NCI-H446 (cell line): ENCODE measurements at regions not wholly inside any gene's neighbourhood (a gene's known extent, or its start where the extent isn't known, plus 50 kb on each side); places are given as distances from the start of the nearest gene placed in this dataset.
"Not testable (repeated sequence)": the region's sequence is repeated elsewhere in the genome, so short reads cannot be mapped to it uniquely, and the experiment has no call there.

Source experiments
- DNase-seq, 2 experiments: peaks; one replicate each; lab custom pipeline; 2025; lab: John Stamatoyannopoulos, UW

DNA sequence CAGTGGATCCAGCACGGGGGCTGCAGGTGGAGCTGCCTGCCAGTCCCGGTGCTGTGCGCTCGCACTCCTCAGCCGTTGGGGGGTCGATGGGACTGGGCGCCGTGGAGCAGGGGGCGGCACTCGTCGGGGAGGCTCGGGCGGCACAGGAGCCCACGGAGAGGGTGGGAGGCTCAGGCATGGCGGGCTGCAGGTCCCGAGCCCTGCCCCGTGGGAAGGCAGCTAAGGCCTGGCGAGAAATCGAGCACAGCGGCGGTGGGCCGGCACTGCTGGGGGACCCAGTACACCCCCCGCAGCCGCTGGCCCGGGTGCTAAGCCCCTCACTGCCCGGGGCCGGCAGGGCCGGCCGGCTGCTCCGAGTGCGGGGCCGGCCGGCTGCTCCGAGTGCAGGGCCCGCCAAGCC, 52.3 kb upstream of the MARK1 start:
- DNase-seq: not testable (repeated sequence)

GRCh38 chr1:220475141-220475540, 52.8 kb upstream of the MARK1 start:
- not testable (repeated sequence) for DNase-seq

DNA sequence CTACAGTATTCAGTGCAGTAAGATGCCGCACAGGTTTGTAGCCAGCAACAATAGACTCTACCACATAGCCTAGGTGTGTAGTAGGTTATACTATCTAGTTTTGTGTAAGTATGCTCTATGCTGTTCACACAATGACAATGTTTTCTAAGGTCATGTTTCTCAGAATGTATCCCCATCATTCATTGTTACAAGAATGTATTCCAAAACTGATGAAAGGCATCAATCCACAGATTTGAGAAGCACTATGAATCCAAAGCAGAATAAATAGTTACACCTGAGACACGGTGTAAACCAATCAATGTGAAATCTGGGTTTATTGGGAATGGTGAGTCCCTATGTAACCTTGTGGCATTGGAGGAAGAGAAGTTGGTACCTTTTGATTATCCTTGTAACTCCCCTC, 54.5 kb upstream of the MARK1 start:
- DNase-seq: no peak

DNA sequence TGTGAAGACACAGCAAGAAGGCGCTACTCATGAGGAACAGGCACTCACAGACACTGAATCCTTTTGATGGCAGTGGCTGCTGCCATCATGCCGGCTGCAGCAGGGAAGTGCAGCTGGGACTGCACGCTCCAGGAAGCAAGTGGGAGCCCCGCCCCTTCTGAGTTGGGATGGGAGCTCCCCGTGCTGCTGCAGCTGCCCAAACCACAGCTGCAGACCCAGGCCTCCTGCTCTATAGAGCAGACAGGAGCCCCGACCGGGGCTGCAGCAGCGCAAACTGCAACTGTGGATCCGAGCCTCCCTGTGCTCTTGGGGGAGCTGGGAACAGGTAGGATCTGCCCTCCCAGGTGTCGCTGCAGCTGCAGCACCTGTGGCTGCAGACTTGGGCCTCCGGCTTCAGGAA, 65.2 kb upstream of the MARK1 start:
- no peak for DNase-seq

DNA sequence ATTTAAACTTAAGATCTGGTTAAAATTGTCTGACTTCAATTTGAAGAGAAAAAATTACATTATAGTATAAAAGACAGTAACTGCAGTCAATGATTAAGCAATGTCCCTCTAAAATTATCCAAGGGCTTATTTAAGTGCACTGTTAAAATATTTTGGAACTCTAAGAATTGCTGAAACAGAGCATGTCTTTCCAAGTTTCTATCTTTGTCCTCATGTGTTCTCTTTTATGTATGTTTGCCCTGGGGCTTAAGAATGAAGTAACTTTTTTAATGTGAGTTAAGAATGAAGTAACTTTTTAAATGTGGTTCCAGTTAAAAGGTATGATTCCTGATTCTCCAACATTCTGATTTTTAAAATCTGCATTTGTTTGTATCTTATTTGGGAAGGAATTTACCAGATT, 69.0 kb upstream of the MARK1 start:
- no peak for DNase-seq

- no peak for DNase-seq
These were observed 69.9 kb upstream of the MARK1 start for GRCh38 chr1:220457957-220458609.

GRCh38 chr1:220455559-220455958, 72.4 kb upstream of the MARK1 start:
- DNase-seq: no peak

DNA sequence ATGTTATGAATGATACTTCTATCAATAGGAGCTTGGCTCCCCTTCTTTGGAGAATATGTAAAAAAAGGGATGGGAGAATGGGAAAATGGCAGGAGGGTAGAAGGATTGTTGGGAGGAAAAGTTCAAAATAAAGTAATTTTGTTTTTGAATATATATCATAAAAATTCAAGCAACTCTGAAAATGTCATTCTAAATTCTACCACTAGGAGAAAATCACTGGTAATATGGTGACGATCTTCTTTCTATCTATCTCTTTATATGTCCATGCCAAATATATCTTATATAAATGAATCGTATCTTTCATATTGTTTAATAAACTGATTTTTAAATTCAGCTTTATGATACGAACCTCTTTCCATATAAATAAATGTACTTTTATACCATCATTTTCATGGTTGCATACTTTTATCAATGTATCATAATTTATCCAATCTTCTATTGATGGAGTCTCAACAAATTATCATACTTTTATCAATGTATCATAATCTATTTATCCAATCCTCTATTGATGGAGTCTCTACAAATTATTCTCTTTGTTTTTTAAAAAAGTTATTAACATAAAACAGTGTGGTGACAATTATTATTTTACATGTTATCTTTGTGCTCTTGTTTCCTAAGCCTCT, 73.7 kb upstream of the MARK1 start:
- no peak for DNase-seq

DNA sequence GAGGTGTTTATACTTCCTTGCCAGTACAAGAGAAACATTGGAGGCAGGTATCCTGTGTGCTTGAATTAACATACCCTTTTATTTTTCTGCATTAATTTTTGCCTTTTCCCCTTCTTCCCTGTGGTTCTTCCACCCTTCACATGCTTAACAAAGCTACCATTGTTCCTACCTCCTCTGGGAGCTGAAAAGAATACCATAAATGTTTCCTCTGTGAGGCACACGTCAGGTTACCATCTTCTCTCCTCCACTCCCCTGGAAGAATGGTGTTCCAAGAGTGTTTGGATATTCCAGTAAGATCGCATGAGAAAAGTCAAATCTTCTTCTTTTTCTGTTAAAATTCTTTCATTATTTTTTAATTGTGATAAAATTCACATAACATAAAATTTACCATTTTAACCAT, 74.6 kb upstream of the MARK1 start:
- no peak for DNase-seq

DNA sequence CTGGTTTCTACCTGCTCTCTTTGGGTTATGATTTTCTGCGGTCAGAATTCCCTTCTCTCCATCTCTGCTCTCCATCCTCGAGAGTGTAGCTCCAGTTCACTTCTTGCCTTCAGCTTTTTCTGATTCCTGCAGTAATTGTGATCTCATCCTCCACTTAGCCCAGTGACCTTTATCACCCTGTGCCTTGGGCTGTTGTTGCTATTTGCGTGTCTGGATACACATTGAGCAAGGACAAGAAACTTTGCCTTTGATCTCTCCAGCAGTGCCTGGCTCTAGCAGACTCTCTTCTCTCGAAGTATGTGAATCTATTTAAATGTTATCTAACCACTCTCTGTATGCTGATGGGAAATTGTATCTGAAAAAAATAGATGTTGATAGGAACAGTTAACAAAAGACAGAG, 76.4 kb upstream of the MARK1 start:
- no peak for DNase-seq

DNA sequence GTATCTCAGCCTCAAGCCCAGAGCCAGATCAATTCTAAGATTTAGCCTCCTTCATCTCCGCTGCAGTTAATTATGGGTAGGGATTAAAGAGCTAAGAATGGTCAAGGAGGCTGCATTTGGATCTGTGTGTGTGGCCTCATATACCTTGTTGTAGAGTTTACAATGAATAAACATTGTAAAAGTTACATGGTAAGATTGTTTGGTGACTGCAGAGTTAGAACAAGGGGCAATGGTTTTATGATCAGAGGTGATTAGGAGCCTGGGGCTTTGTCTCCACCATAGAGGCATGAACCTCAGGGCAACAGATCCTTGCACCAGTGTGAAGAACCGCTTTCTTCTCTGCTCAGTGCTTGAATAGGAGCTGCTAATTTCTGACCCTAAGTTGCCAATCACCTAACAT, 77.0 kb upstream of the MARK1 start:
- no peak for DNase-seq

DNA sequence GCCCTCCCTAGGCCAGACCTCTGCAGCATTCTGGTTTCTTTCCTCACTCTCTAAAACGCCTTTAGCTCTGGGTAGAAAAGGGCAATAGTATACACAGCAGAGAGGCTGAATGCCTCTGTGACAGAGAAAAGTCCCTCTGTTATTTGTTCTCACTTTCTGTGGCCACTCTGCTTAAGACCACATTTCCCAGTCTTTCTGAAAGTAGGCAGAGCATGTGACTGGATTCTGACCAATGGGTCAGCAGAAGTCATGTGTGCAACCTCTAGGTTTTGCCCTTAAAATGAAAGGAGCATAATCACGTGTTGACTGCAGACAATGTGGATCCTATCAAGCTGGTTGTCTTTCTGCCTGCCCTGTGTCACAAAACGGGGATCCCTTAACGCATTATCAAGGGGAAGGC, 79.7 kb upstream of the MARK1 start:
- no peak for DNase-seq

- DNase-seq: not testable (repeated sequence)
These were observed 83.3 kb upstream of the MARK1 start for GRCh38 chr1:220444586-220444985.

GRCh38 chr1:220441211-220441610, 86.7 kb upstream of the MARK1 start:
- no peak for DNase-seq

DNA sequence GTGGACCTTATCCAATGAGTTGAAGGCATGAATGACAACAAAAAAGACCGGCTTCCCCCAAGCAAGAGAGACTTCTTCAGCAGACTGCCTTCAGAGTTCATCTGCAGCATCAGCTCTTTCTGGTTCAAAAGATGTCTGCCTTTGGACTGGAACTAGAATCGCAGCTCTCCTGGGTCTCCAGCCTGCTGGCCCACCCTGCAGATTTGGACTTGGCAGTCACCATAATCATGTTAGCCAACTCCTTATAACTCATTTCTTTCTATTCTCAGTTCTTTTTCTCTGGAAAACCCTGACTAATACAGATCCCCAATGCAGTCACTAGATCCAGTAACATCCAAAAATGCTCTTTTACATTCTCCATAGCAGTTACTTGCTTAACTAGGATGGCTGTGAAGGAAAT, 89.2 kb upstream of the MARK1 start:
- no peak for DNase-seq

- no peak for DNase-seq
These were observed 95.5 kb upstream of the MARK1 start for GRCh38 chr1:220432408-220432807.

GRCh38 chr1:220431554-220432239, 96.2 kb upstream of the MARK1 start:
- no peak for DNase-seq

- DNase-seq: no peak
These were observed 97.3 kb upstream of the MARK1 start for GRCh38 chr1:220430586-220430985.

GRCh38 chr1:220430059-220430458, 97.9 kb upstream of the MARK1 start:
- no peak for DNase-seq

DNA sequence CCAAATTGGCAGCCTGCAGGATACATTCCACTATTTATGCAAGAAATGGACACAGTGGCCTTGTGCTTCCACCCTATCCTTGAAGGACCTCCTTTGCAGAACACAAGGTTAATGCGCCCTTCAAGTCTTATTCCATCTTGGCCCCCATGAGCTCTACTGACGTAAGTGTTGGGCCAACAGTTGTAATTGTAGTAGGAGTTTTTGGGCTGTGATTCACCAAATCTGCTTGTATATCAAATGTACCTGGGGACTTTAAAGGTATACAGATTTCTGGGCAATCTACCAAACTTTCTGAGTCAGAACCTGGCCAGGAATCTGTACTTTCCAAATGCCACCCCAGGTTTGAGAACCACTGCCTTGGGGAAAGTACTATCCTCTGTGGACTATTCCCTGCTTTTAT, 100.9 kb upstream of the MARK1 start:
- DNase-seq: peak in 1 of 2 experiments; percentile 55

DNA sequence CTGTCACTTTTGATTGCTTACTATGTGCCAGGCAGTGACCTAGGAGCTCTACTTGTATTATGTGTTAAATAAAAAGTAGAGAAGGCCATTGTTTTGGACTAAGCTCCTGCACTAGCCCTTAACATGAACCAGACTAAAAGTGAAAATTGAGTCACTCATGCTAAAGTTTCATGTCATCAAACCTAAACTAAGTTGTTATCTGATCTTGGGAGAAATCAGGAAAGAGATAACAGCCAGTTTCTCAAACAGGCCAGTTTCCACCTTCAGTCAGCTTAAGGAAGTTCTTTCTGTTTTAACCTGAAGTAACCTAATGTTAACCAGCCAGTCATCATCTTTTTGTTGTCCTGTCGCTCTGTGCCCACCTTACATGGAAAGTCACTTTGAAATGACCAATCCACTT, 102.1 kb upstream of the MARK1 start:
- no peak for DNase-seq

DNA sequence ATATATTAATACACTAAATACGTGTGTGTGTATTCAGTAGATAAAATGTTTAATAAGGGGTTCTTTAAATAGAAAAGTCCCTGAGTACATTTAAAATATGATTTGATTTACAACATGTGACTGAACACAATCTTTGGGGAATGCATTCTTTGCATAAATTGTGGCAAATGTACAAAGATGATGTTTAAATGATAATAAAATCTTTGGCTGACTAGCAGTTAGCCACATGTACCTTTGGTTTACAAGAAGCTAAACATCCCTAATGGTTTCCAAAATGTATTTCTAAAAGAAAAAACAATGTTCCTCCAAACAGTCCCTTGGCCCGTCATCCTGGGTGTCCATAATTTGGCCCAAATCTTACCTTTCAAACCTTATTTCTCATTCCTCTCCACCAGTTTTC, 106.4 kb upstream of the MARK1 start:
- no peak for DNase-seq

DNA sequence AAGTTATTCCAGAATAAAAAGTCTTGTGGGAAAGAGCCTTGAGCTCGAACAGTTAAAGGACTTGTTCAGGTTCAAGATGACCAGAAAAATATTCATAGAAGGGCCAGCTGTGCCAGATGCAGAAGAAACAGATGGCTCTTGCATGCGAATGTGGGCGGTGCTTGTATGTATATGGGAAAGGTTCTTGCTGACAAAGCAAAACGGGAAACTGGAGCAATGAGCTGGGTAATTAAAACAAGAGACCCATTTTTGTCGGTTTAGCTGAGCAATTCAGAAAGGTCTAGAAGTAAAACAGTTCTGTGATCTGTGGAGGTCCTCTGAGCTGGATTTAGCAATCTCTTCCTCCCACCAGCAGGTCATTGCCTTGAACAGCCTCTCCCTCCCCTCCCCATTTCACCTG, 107.2 kb upstream of the MARK1 start:
- no peak for DNase-seq

DNA sequence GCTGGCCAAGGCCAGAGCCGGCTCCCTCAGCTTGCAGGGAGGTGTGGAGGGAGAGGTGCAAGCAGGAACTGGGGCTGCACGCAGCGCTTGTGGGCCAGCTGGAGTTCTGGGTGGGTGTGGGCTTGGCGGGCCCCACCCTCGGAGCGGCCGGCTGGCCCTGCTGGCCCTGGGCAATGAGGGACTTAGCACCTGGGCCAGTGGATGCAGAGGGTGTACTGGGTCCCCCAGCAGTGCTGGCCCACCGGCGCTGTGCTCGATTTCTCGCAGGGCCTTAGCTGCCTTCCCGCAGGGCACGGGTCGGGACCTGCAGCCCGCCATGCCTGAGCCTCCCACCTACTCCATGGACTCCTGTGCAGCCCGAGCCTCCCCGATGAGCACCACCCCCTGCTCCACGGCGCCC, 115.6 kb upstream of the MARK1 start:
- DNase-seq: not testable (repeated sequence)
